K562 (cell line): ENCODE measurements at regions not wholly inside any gene's neighbourhood (a gene's known extent, or its start where the extent isn't known, plus 50 kb on each side); places are given as distances from the start of the nearest gene placed in this dataset.

ENCODE experiments used
- ATAC-seq: fragments of 200-7000 bp; cut with Tn5 transposase; 3 replicates; pipeline ENCODE4 v1.9.1; 2020; ENCODE audit warnings: moderate library complexity
- BruUV-seq: library from RNA; stranded (reverse); fragments of 400-500 nt; replicated peaks from 2 replicates; lab custom pipeline; 2021; lab: Mats Ljungman, UMichigan
- CTCF ChIA-PET: fragments of 300-600 bp; formaldehyde crosslinking; extraction: SDS; loops from one replicate; lab custom pipeline; 2021; ENCODE audit warnings: low intra/inter-chr PET ratio; lab: Yijun Ruan, JAX
- POLR2A ChIA-PET: fragments of 300-600, 350-650 bp; sonication (Branson Sonifier 250); formaldehyde crosslinking; extraction: SDS; loops from one replicate; lab custom pipeline; 2021; ENCODE audit warnings: antibody characterized with exemption, inconsistent platforms; lab: Yijun Ruan, JAX
- DNase-seq, 4 experiments: peaks; one replicate each; pipeline versions ENCODE4 v3.0.0 to v3.0.0-alpha.2; 2011 to 2018; ENCODE audit warnings: low spot score in 3 of 4, mixed read lengths in 3 of 4; ENCODE audit errors: extremely low read depth in 1 of 4
- FAIRE-seq: peaks from 2 replicates; lab custom pipeline; 2011; peaks lifted over from hg19 to GRCh38; lab: Jason Lieb, UNC
- H2AFZ ChIP-seq: 2 replicates; pipeline ENCODE4 v1.6.0; 2011; ENCODE audit warnings: low read depth, low read length, control low read depth, inconsistent platforms
- H3K27ac ChIP-seq: fragments of 200-600 bp; 3 replicates; pipeline ENCODE4 v1.8.0; 2011; ENCODE audit warnings: low read depth, mild to moderate bottlenecking, control low read depth, inconsistent platforms, low read length, moderate library complexity, mixed read lengths; ENCODE audit errors: extremely low read depth
- H3K27me3 ChIP-seq, 2 experiments: fragments of 300-600 bp in 1 of 2; 2 replicates in 1 of 2; 3 replicates in 1 of 2; pipeline versions ENCODE4 v1.6.0 to v1.8.0; 2011; ENCODE audit warnings: inconsistent platforms in 2 of 2, low read length in 2 of 2, mild to moderate bottlenecking in 1 of 2, mixed read lengths in 1 of 2, moderate library complexity in 1 of 2; ENCODE audit not compliant: control insufficient read depth in 2 of 2, insufficient read depth in 2 of 2
- H3K36me3 ChIP-seq: fragments of 300-600 bp; 3 replicates; pipeline ENCODE4 v1.8.0; 2011; ENCODE audit warnings: mild to moderate bottlenecking, low read length, inconsistent platforms; ENCODE audit not compliant: control insufficient read depth, insufficient read depth
- H3K4me1 ChIP-seq, 2 experiments: fragments of 200-600 bp in 1 of 2; replicated peaks in 1 of 2; 2 replicates in 1 of 2; 3 replicates in 1 of 2; pipeline versions ENCODE4 v1.5.1 to v1.8.0; 2011; ENCODE audit warnings: inconsistent platforms in 2 of 2, low read length in 2 of 2, mild to moderate bottlenecking in 1 of 2, mixed read lengths in 1 of 2, moderate library complexity in 1 of 2; ENCODE audit not compliant: control insufficient read depth in 2 of 2, insufficient read depth in 2 of 2
- H3K4me2 ChIP-seq: 2 replicates; pipeline ENCODE4 v1.6.1; 2011; ENCODE audit warnings: low read length, control low read depth, inconsistent platforms, mixed read lengths; ENCODE audit not compliant: insufficient read depth
- H3K4me3 ChIP-seq: fragments of 200-600 bp; sonication (generic), shearing (Covaris generic); 2 replicates; pipeline ENCODE4 v1.5.1; 2016; ENCODE audit warnings: control low read depth, inconsistent platforms
- H3K79me2 ChIP-seq: fragments of 200-600 bp; 3 replicates; pipeline ENCODE4 v1.8.0; 2011; ENCODE audit warnings: low read length, inconsistent platforms; ENCODE audit not compliant: control insufficient read depth, insufficient read depth
- H3K9ac ChIP-seq, 2 experiments: 2 replicates each; pipeline versions ENCODE4 v1.6.0 to v1.6.1; 2011; ENCODE audit warnings: low read depth in 2 of 2, low read length in 2 of 2, control low read depth in 1 of 2, inconsistent platforms in 1 of 2, mild to moderate bottlenecking in 1 of 2, mixed read lengths in 1 of 2; ENCODE audit not compliant: insufficient read depth in 1 of 2
- H3K9me1 ChIP-seq: one replicate; pipeline ENCODE4 v1.6.0; 2011; ENCODE audit warnings: inconsistent platforms, mild to moderate bottlenecking, low read length, moderate library complexity; ENCODE audit not compliant: control insufficient read depth, insufficient read depth
- H3K9me3 ChIP-seq: replicated peaks from 2 replicates; pipeline ENCODE4 v1.5.1; 2011; ENCODE audit warnings: low read depth, low read length, inconsistent platforms; ENCODE audit not compliant: control insufficient read depth, insufficient read depth
- H4K20me1 ChIP-seq: replicated peaks from 2 replicates; pipeline ENCODE4 v1.6.1; 2011; ENCODE audit warnings: low read length, inconsistent platforms, mixed read lengths; ENCODE audit not compliant: control insufficient read depth, insufficient read depth
- C11orf30 ChIP-seq: fragments of 450-650 bp; IDR thresholded peaks from 2 replicates; pipeline ENCODE4 v1.6.1; 2016; ENCODE audit warnings: low read depth, mild to moderate bottlenecking
- DACH1 ChIP-seq: fragments of 450-650 bp; IDR thresholded peaks from 2 replicates; pipeline ENCODE4 v1.6.1; 2018; ENCODE audit not compliant: partially characterized antibody
- MEF2A ChIP-seq: IDR thresholded peaks from 2 replicates; pipeline ENCODE4 v1.6.1; 2011; ENCODE audit warnings: low read depth, mild to moderate bottlenecking, low read length, moderate library complexity; ENCODE audit not compliant: control insufficient read depth
- NONO ChIP-seq, 2 experiments: fragments of 200-400 bp in 1 of 2; fragments of 450-650 bp in 1 of 2; formaldehyde crosslinking in 1 of 2; IDR thresholded peaks; 2 replicates each; pipeline ENCODE4 v1.6.1; 2017; ENCODE audit warnings: low read depth in 2 of 2, mild to moderate bottlenecking in 2 of 2, moderate library complexity in 2 of 2, low read length in 1 of 2
- NR0B1 ChIP-seq: fragments of 450-650 bp; IDR thresholded peaks from one replicate; pipeline ENCODE4 v1.6.1; 2018; ENCODE audit warnings: mild to moderate bottlenecking, moderate library complexity; ENCODE audit not compliant: partially characterized antibody
- REST ChIP-seq, 2 experiments: fragments of 450-650 bp; formaldehyde crosslinking in 1 of 2; IDR thresholded peaks; 2 replicates each; pipeline versions ENCODE4 v1.4.0 to v1.6.1; 2014 to 2020; ENCODE audit warnings: mild to moderate bottlenecking in 2 of 2, borderline replicate concordance in 1 of 2, low read depth in 1 of 2
- SMC3 ChIP-seq: conservative IDR thresholded peaks from 2 replicates; pipeline ENCODE4 v1.6.1; 2011; ENCODE audit warnings: low read depth, low read length, improper control_type of control experiment; ENCODE audit not compliant: insufficient read depth
- SRSF7 ChIP-seq: fragments of 200-400 bp; formaldehyde crosslinking; optimal IDR thresholded peaks from 2 replicates; pipeline ENCODE3; 2017; ENCODE audit warnings: mild to moderate bottlenecking, low read depth, low read length
- WGBS: fragments of 100-300 bp; shearing (Covaris generic); methylation state at CpG from one replicate; pipeline ENCODE4 v1.1.6; 2016; ENCODE audit warnings: low coverage, mixed read lengths; ENCODE audit not compliant: insufficient coverage; ENCODE audit errors: missing lambda C conversion rate; 5-methylcytosine and 5-hydroxymethylcytosine counted together
- in situ Hi-C: fragments of 300-500 bp; cut with MboI; formaldehyde crosslinking; loops from 4 replicates; pipeline ENCODE4 v1.15.0; 2018; ENCODE audit warnings: inconsistent platforms, mixed read lengths
- intact Hi-C: fragments of 100-400 bp; cut with micrococcal nuclease; formaldehyde crosslinking; loops from 2 replicates; pipeline ENCODE4 v1.14.2; 2022

GRCh38 chr4:138451276-138451663 lies 209.1 kb upstream of the SLC7A11 start:
- Histone ChIP-seq H3K4me3 (no peak overlapping the region), H3K36me3 (no peaks in the 10 kb centered on the region), H4K20me1 (no peaks in the 10 kb centered on the region), H3K9me3 (no peaks in the 10 kb centered on the region), H3K27ac (no peak overlapping the region), H3K4me1 (no peaks in the 10 kb centered on the region; a peak in 1 of 5 replicates), H3K9me1 (no peaks in the 10 kb centered on the region), H3K27me3 (no peaks in the 10 kb centered on the region), H3K79me2 (no peaks in the 10 kb centered on the region), H3K9ac (no peak overlapping the region), H2AFZ (no peak overlapping the region), H3K4me2 (no peak overlapping the region)
- intact Hi-C loops (no loop called here), in situ Hi-C loops (no loop called here)
- ATAC-seq (no peak), DNase-seq (no peak), FAIRE-seq (no peak)
- CTCF ChIA-PET, result no interaction called here
- TF ChIP-seq SMC3, result no peak
- no peak for TF ChIP-seq SRSF7
- TF ChIP-seq DACH1, result no peak
- TF ChIP-seq NR0B1, result no peak
- TF ChIP-seq MEF2A, result no peak
- no peak for TF ChIP-seq NONO (IDR thresholded peaks at IDR 0.05; ENCODE audit: low read depth in 2 of 2, low read length in 1 of 2)
- no peak for TF ChIP-seq C11orf30
- TF ChIP-seq REST (IDR thresholded peaks at IDR 0.05; ENCODE audit: borderline replicate concordance), result no peak
- TF ChIP-seq REST (CRISPR knock-in tag; IDR thresholded peaks at IDR 0.05; ENCODE audit: low read depth), result no peak
- no TSS peak for BruUV-seq
- 0% methylated on average over 1 of the region's 1 CpG for WGBS
- POLR2A ChIA-PET, result no interaction called here
